Nephron progenitor cell (in vitro differentiated cells): ENCODE measurements at regions not wholly inside any gene's neighbourhood (a gene's known extent, or its start where the extent isn't known, plus 50 kb on each side); places are given as distances from the start of the nearest gene placed in this dataset.

ENCODE experiments used
- DNase-seq: peaks from one replicate; pipeline ENCODE4 v3.0.0; 2021
- H3K27ac Mint-ChIP-seq: 2 replicates; pipeline ENCODE4 v1.8.0; 2021; ENCODE audit warnings: mild to moderate bottlenecking, moderate library complexity, mixed read lengths
- H3K27me3 Mint-ChIP-seq: 2 replicates; pipeline ENCODE4 v1.8.0; 2021; ENCODE audit warnings: mild to moderate bottlenecking, low read depth, mixed read lengths; ENCODE audit not compliant: poor library complexity
- H3K36me3 Mint-ChIP-seq: 2 replicates; pipeline ENCODE4 v1.8.0; 2021; ENCODE audit warnings: low read depth, mixed read lengths
- H3K4me1 Mint-ChIP-seq: 2 replicates; pipeline ENCODE4 v1.8.0; 2021; ENCODE audit warnings: mixed read lengths
- H3K4me3 Mint-ChIP-seq: 2 replicates; pipeline ENCODE4 v1.8.0; 2021; ENCODE audit warnings: mild to moderate bottlenecking, moderate library complexity, mixed read lengths
- H3K9me3 Mint-ChIP-seq: 2 replicates; pipeline ENCODE4 v1.8.0; 2021; ENCODE audit warnings: mild to moderate bottlenecking, moderate library complexity, mixed read lengths
- CTCF ChIP-seq: fragments of 200-600 bp; sonication (generic); IDR thresholded peaks from 2 replicates; pipeline ENCODE4 v1.5.0; 2021; ENCODE audit warnings: antibody characterized with exemption

GRCh38 chr12:87758271-87758670 lies 270.9 kb downstream of the C12orf50 start:
- no peaks in the 10 kb centered on the region for H3K36me3 Mint-ChIP-seq
- no peaks in the 10 kb centered on the region for H3K4me1 Mint-ChIP-seq

GRCh38 chr12:87756721-87757120 lies 272.5 kb downstream of the C12orf50 start:
- Mint-ChIP-seq H3K27ac (no peak overlapping the region), H3K36me3 (no peaks in the 10 kb centered on the region)
- no peak for DNase-seq

More at GRCh38 chr12:87758271-87758670, 270.9 kb downstream of the C12orf50 start:
- no peak for DNase-seq
- H3K27ac Mint-ChIP-seq: no peak overlapping the region
- no peak for TF ChIP-seq CTCF
- H3K9me3 Mint-ChIP-seq: peaks cover 3% of the 10 kb centered on the region
- no peak overlapping the region for H3K4me3 Mint-ChIP-seq
- no peaks in the 10 kb centered on the region for H3K27me3 Mint-ChIP-seq

GRCh38 chr12:87756111-87756510 lies 273.1 kb downstream of the C12orf50 start:
- no peak for TF ChIP-seq CTCF
- no peak for DNase-seq
- Mint-ChIP-seq H3K27me3 (no peaks in the 10 kb centered on the region), H3K36me3 (no peaks in the 10 kb centered on the region), H3K27ac (no peak overlapping the region), H3K9me3 (peaks cover 3% of the 10 kb centered on the region), H3K4me1 (no peaks in the 10 kb centered on the region), H3K4me3 (no peak overlapping the region)

More at GRCh38 chr12:87756721-87757120, 272.5 kb downstream of the C12orf50 start:
- Mint-ChIP-seq H3K4me1 (no peaks in the 10 kb centered on the region), H3K4me3 (no peak overlapping the region), H3K9me3 (peaks cover 3% of the 10 kb centered on the region), H3K27me3 (no peaks in the 10 kb centered on the region)
- TF ChIP-seq CTCF: no peak

- Mint-ChIP-seq H3K9me3 (no peaks in the 10 kb centered on the region), H3K36me3 (no peaks in the 10 kb centered on the region), H3K27me3 (no peaks in the 10 kb centered on the region), H3K4me3 (no peak overlapping the region), H3K4me1 (no peaks in the 10 kb centered on the region), H3K27ac (no peak overlapping the region)
- DNase-seq: no peak
- TF ChIP-seq CTCF: no peak
These were observed 300.1 kb downstream of the C12orf50 start for GRCh38 chr12:87728931-87729593.

- H3K4me1 Mint-ChIP-seq: no peaks in the 10 kb centered on the region
- TF ChIP-seq CTCF: no peak
- H3K9me3 Mint-ChIP-seq: no peaks in the 10 kb centered on the region
- no peaks in the 10 kb centered on the region for H3K36me3 Mint-ChIP-seq
- no peak overlapping the region for H3K27ac Mint-ChIP-seq
- H3K4me3 Mint-ChIP-seq: no peak overlapping the region
- H3K27me3 Mint-ChIP-seq: no peaks in the 10 kb centered on the region
- no peak for DNase-seq
These were observed 308.2 kb downstream of the C12orf50 start for GRCh38 chr12:87720967-87721366.

- peaks cover 35% of the 10 kb centered on the region for H3K9me3 Mint-ChIP-seq
- H3K4me1 Mint-ChIP-seq: no peaks in the 10 kb centered on the region
- H3K27ac Mint-ChIP-seq: no peak overlapping the region
- DNase-seq: no peak
- H3K36me3 Mint-ChIP-seq: no peaks in the 10 kb centered on the region
- peaks cover 6% of the 10 kb centered on the region for H3K27me3 Mint-ChIP-seq
- no peak overlapping the region for H3K4me3 Mint-ChIP-seq
- no peak for TF ChIP-seq CTCF
These were observed 324.8 kb downstream of the C12orf50 start for GRCh38 chr12:87704374-87704773.
